LNCaP clone FGC (cell line): ENCODE measurements at regions not wholly inside any gene's neighbourhood (a gene's known extent, or its start where the extent isn't known, plus 50 kb on each side); places are given as distances from the start of the nearest gene placed in this dataset.

Experiments used
- DNase-seq: peaks from one replicate; pipeline ENCODE4 v3.0.0-alpha.2; 2011; ENCODE audit warnings: low read depth
- H3K4me3 ChIP-seq: 2 replicates; pipeline ENCODE4 v1.5.1; 2011; ENCODE audit warnings: mild to moderate bottlenecking, low read depth, low read length, control low read depth
- CTCF ChIP-seq: IDR thresholded peaks from 2 replicates; pipeline ENCODE4 v1.5.1; 2012; ENCODE audit warnings: mild to moderate bottlenecking; ENCODE audit not compliant: control insufficient read depth, insufficient read depth; ENCODE audit errors: extremely low read depth

- DNase-seq = no peak
These were observed 74.9 kb upstream of the ABLIM1 start for GRCh38 chr10:114732931-114733330.

GRCh38 chr10:114735946-114736345 is 77.9 kb upstream of the ABLIM1 start:
- no peak for TF ChIP-seq CTCF
- DNase-seq = no peak
- no peak overlapping the region for H3K4me3 ChIP-seq

More at GRCh38 chr10:114732931-114733330, 74.9 kb upstream of the ABLIM1 start:
- H3K4me3 ChIP-seq = no peak overlapping the region
- TF ChIP-seq CTCF = no peak

GRCh38 chr10:114743521-114744231 is 77.9 kb upstream of the FHIP2A start:
- no peak for DNase-seq
- no peak overlapping the region for H3K4me3 ChIP-seq
- no peak for TF ChIP-seq CTCF

GRCh38 chr10:114746531-114746930 is 75.0 kb upstream of the FHIP2A start:
- H3K4me3 ChIP-seq = no peak overlapping the region
- no peak for TF ChIP-seq CTCF
- no peak for DNase-seq

- no peak for DNase-seq
- no peak for TF ChIP-seq CTCF
- no peak overlapping the region for H3K4me3 ChIP-seq
These were observed 73.3 kb upstream of the FHIP2A start for GRCh38 chr10:114748241-114748640.

GRCh38 chr10:114749014-114749413 is 72.6 kb upstream of the FHIP2A start:
- TF ChIP-seq CTCF = no peak
- H3K4me3 ChIP-seq = no peak overlapping the region
- no peak for DNase-seq

GRCh38 chr10:114749510-114749909 is 72.1 kb upstream of the FHIP2A start:
- DNase-seq = no peak
- TF ChIP-seq CTCF = no peak
- no peak overlapping the region for H3K4me3 ChIP-seq
